ENCODE measurements at regions not wholly inside any gene's neighbourhood (a gene's known extent, or its start where the extent isn't known, plus 50 kb on each side); places are given as distances from the start of the nearest gene placed in this dataset.

- Histone ChIP-seq H3K9me3 (ENCODE audit: control insufficient read depth, low read depth, low read length) (no peaks in the 10 kb centered on the region), H2BK5ac (ENCODE audit: insufficient read length, low read length) (no peak overlapping the region), H2AK5ac (ENCODE audit: insufficient read length, low read length) (no peak overlapping the region), H2BK12ac (ENCODE audit: insufficient read length, low read depth, low read length) (no peak overlapping the region), H3K23ac (ENCODE audit: insufficient read length, low read depth, low read length) (no peak overlapping the region), H4K8ac (replicated peaks; ENCODE audit: insufficient read length, low read depth, low read length) (no peak overlapping the region), H3K79me1 (ENCODE audit: insufficient read depth, low read depth, low read length, poor library complexity, severe bottlenecking) (no peaks in the 10 kb centered on the region), H3K9ac (ENCODE audit: extremely low read depth, insufficient read length, low read length) (no peak overlapping the region), H3K27ac (ENCODE audit: insufficient read length, low read depth, low read length) (no peak overlapping the region), H3K4me2 (ENCODE audit: insufficient read depth, insufficient read length, low read length) (no peak overlapping the region), H2BK20ac (ENCODE audit: low read depth, low read length, poor library complexity, severe bottlenecking) (peak overlapping the region; percentile 14), H3K4me1 (ENCODE audit: insufficient read depth, low read length) (no peaks in the 10 kb centered on the region), H3K14ac (ENCODE audit: insufficient read depth, low read length) (no peak overlapping the region), H2BK15ac (ENCODE audit: low read depth, low read length) (no peak overlapping the region), H2BK120ac (ENCODE audit: low read depth, low read length, poor library complexity, severe bottlenecking) (no peak overlapping the region), H3K4ac (ENCODE audit: low read depth, low read length) (no peak overlapping the region), H4K20me1 (ENCODE audit: control insufficient read depth, insufficient read depth, insufficient read length) (no peaks in the 10 kb centered on the region), H3K79me2 (ENCODE audit: insufficient read depth, low read length) (no peaks in the 10 kb centered on the region), H4K91ac (ENCODE audit: insufficient read length, low read depth, low read length) (no peak overlapping the region), H2AFZ (ENCODE audit: low read length) (no peak overlapping the region), H3T11ph (ENCODE audit: low read length) (no peak overlapping the region), H3K27me3 (ENCODE audit: insufficient read depth, low read length) (no peaks in the 10 kb centered on the region), H4K5ac (ENCODE audit: insufficient read length, low read depth, low read length) (no peak overlapping the region), H3K23me2 (ENCODE audit: insufficient read length, low read depth, low read length, poor library complexity, severe bottlenecking) (no peaks in the 10 kb centered on the region), H3K18ac (ENCODE audit: insufficient read length, low read depth, low read length) (no peak overlapping the region), H3K56ac (ENCODE audit: insufficient read length, low read depth, low read length) (no peak overlapping the region)
- Mint-ChIP-seq H3K27ac (no peak overlapping the region), H3K27me3 (ENCODE audit: low read depth) (no peaks in the 10 kb centered on the region), H3K36me3 (ENCODE audit: insufficient read depth in 1 of 3, low read depth in 3 of 3) (no peaks in the 10 kb centered on the region), H3K4me1 (no peaks in the 10 kb centered on the region), H3K9me3 (peaks cover 0 to 3% of the 10 kb centered on the region in 2 experiments; a peak in 1 of 5 replicates), H3K4me3 (no peak overlapping the region)
- DNase-seq, result no peak
- TF ChIP-seq, protein P1, sequence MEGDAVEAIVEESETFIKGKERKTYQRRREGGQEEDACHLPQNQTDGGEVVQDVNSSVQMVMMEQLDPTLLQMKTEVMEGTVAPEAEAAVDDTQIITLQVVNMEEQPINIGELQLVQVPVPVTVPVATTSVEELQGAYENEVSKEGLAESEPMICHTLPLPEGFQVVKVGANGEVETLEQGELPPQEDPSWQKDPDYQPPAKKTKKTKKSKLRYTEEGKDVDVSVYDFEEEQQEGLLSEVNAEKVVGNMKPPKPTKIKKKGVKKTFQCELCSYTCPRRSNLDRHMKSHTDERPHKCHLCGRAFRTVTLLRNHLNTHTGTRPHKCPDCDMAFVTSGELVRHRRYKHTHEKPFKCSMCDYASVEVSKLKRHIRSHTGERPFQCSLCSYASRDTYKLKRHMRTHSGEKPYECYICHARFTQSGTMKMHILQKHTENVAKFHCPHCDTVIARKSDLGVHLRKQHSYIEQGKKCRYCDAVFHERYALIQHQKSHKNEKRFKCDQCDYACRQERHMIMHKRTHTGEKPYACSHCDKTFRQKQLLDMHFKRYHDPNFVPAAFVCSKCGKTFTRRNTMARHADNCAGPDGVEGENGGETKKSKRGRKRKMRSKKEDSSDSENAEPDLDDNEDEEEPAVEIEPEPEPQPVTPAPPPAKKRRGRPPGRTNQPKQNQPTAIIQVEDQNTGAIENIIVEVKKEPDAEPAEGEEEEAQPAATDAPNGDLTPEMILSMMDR (conservative IDR thresholded peaks at IDR 0.05), result no peak
- WGBS (ENCODE audit: extremely low coverage, insufficient read length, low lambda C conversion rate), result no CpG with 5 or more reads among the region's 1 CpG
Measured at GRCh38 chr14:49105956-49106355, 480.2 kb downstream of the RPS29 start.

All from H9 (cell line).